Right lobe of liver (tissue), 4 donors: ENCODE measurements at regions not wholly inside any gene's neighbourhood (a gene's known extent, or its start where the extent isn't known, plus 50 kb on each side); places are given as distances from the start of the nearest gene placed in this dataset.

Experiments used
- CTCF ChIP-seq, 4 donors: fragments of 200-600 bp in 3 of 4; fragments of 450-650 bp in 1 of 4; IDR thresholded peaks; one replicate each; pipeline versions ENCODE4 v1.5.1 to v1.8.0; 2016 to 2022; ENCODE audit warnings: antibody characterized with exemption in 4 of 4, mild to moderate bottlenecking in 2 of 4
- POLR2A ChIP-seq: fragments of 450-650 bp; IDR thresholded peaks from one replicate; pipeline ENCODE4 v1.6.1; 2017; ENCODE audit warnings: antibody characterized with exemption, mild to moderate bottlenecking
- donor health status: DM: no; HTN: no; CAD: no.
- donor health status: DM: no; HTN: no; CAD: no.
- donor health status: DM: no; HTN: yes; CAD: no.

- TF ChIP-seq POLR2A, result no peak
- TF ChIP-seq CTCF (IDR thresholded peaks at IDR 0.05), result no peak
These were observed 55.0 kb downstream of the TMEM30B start for GRCh38 chr14:61226015-61226654.
